GM23248 (cell line): ENCODE measurements at regions not wholly inside any gene's neighbourhood (a gene's known extent, or its start where the extent isn't known, plus 50 kb on each side); places are given as distances from the start of the nearest gene placed in this dataset. TPM values are rescaled to one million over a fixed set of nuclear protein-coding genes. Genes with fewer than 3 reads are reported as not detected.

Source experiments
- DNase-seq: peaks from one replicate; pipeline ENCODE4 v3.0.0-alpha.2; 2015
- H2AFZ ChIP-seq: fragments of 200-600 bp; sonication (generic); 2 replicates; pipeline ENCODE4 v1.6.1; 2016; ENCODE audit warnings: antibody characterized with exemption
- H3F3A ChIP-seq: fragments of 200-600 bp; sonication (generic); 2 replicates; pipeline ENCODE4 v1.6.1; 2016; ENCODE audit warnings: mild to moderate bottlenecking, antibody characterized with exemption, mixed run types; ENCODE audit not compliant: insufficient read depth
- H3K27ac ChIP-seq: fragments of 200-600 bp; sonication (generic); 2 replicates; pipeline ENCODE4 v1.5.1; 2016; ENCODE audit warnings: mild to moderate bottlenecking
- H3K27me3 ChIP-seq: fragments of 200-600 bp; sonication (generic); replicated peaks from 2 replicates; pipeline ENCODE4 v1.6.1; 2016; ENCODE audit warnings: mild to moderate bottlenecking; ENCODE audit not compliant: insufficient read depth
- H3K36me3 ChIP-seq: fragments of 200-600 bp; sonication (generic); 2 replicates; pipeline ENCODE4 v1.6.1; 2016; ENCODE audit warnings: low read depth, mild to moderate bottlenecking
- H3K4me1 ChIP-seq: fragments of 200-600 bp; sonication (generic); 2 replicates; pipeline ENCODE4 v1.6.1; 2016; ENCODE audit warnings: mild to moderate bottlenecking; ENCODE audit not compliant: insufficient read depth
- H3K4me2 ChIP-seq: fragments of 200-600 bp; sonication (generic); one replicate; pipeline ENCODE4 v1.6.1; 2016; ENCODE audit warnings: mild to moderate bottlenecking; ENCODE audit not compliant: unreplicated experiment
- H3K4me3 ChIP-seq: fragments of 200-600 bp; sonication (generic); 2 replicates; pipeline ENCODE4 v1.5.1; 2016; ENCODE audit warnings: mild to moderate bottlenecking
- H3K79me2 ChIP-seq: fragments of 200-600 bp; sonication (generic); 2 replicates; pipeline ENCODE4 v1.6.1; 2016; ENCODE audit warnings: mild to moderate bottlenecking; ENCODE audit not compliant: insufficient read depth
- H3K9ac ChIP-seq: fragments of 200-600 bp; sonication (generic); 2 replicates; pipeline ENCODE4 v1.6.1; 2016; ENCODE audit warnings: mild to moderate bottlenecking
- H3K9me2 ChIP-seq: fragments of 200-600 bp; sonication (generic); 2 replicates; pipeline ENCODE4 v1.6.1; 2016; ENCODE audit warnings: mixed run types, mild to moderate bottlenecking, moderate library complexity; ENCODE audit not compliant: insufficient read depth
- H3K9me3 ChIP-seq: fragments of 200-600 bp; sonication (generic); one replicate; pipeline ENCODE4 v1.6.1; 2017; ENCODE audit warnings: low read depth
- H4K20me1 ChIP-seq: fragments of 200-600 bp; sonication (generic); 2 replicates; pipeline ENCODE4 v1.6.0; 2016; ENCODE audit not compliant: insufficient read depth
- EZH2 ChIP-seq: fragments of 200-600 bp; sonication (generic); IDR thresholded peaks from 2 replicates; pipeline ENCODE4 v1.6.1; 2018; ENCODE audit warnings: antibody characterized with exemption, mild to moderate bottlenecking; ENCODE audit not compliant: insufficient read depth, poor library complexity, severe bottlenecking
- EZH2phosphoT487 ChIP-seq: fragments of 200-600 bp; sonication (generic); IDR thresholded peaks from 2 replicates; pipeline ENCODE4 v1.6.1; 2018; ENCODE audit warnings: antibody characterized with exemption, moderate library complexity, mild to moderate bottlenecking, low read depth; ENCODE audit not compliant: insufficient read depth
- WGBS, 2 experiments: methylation state at CpG; one replicate each; pipeline ENCODE4 v1.1.6; 2015 to 2017; ENCODE audit warnings: low lambda C conversion rate in 2 of 2, low coverage in 1 of 2; ENCODE audit errors: missing lambda C conversion rate in 2 of 2; 5-methylcytosine and 5-hydroxymethylcytosine counted together
- in situ Hi-C: fragments of 300-500 bp; cut with MboI; formaldehyde crosslinking; loops from 2 replicates; pipeline ENCODE4 v1.15.0; 2020
- small RNA-seq: library from RNA; depleted of rRNA; stranded (forward); fragments of <200 nt; gene quantifications from one replicate; pipeline ENCODE3, GENCODE V24; 2014; ENCODE audit warnings: low read depth, low replicate concordance

DNA sequence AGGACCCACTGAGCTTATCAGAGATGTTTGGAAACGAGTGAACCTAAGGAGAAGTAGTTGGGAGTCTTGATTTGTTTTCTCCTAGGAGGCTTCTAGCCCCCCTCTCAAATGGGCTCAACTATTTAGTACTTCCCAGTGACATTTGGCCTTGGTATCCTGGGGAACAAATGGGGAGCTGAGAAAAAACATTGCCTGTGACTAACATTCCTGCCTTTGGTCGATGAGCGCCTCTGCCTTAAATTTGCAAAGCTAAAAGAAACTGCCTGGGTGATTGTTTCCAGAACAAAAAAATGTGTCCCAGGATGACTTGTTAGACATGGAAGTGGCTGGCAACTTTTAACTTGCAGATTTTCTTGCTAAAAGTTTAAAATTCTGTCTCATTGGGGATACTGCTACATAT is 58.8 kb upstream of the IGFBP7 start:
- H3K4me1 ChIP-seq = peaks cover 4% of the 10 kb centered on the region; the same call in 1 of the 2 replicates
- no peak overlapping the region for H3K4me3 ChIP-seq
- DNase-seq = peak; percentile 25
- TF ChIP-seq EZH2phosphoT487 (no peak), EZH2 (no peak)
- no peak overlapping the region for H3K9ac ChIP-seq
- no peaks in the 10 kb centered on the region for H3F3A ChIP-seq
- in situ Hi-C loops = no loop called here
- WGBS, 2 experiments = 14 to 21% methylated on average over 3 of the region's 3 CpGs
- H4K20me1 ChIP-seq = no peaks in the 10 kb centered on the region
- H2AFZ ChIP-seq = no peak overlapping the region
- H3K79me2 ChIP-seq = no peaks in the 10 kb centered on the region
- H3K27ac ChIP-seq = no peak overlapping the region
- no peaks in the 10 kb centered on the region for H3K9me3 ChIP-seq
- H3K4me2 ChIP-seq = no peak overlapping the region
- H3K9me2 ChIP-seq = no peaks in the 10 kb centered on the region
- no peaks in the 10 kb centered on the region for H3K36me3 ChIP-seq
- peaks cover 27% of the 10 kb centered on the region; the same call in 1 of the 2 replicates for H3K27me3 ChIP-seq

- H3K4me1 ChIP-seq = peaks cover 2% of the 10 kb centered on the region
- in situ Hi-C loops = no loop called here
- H3K9ac ChIP-seq = peak overlapping the region; percentile 67
- H3K4me3 ChIP-seq = peak overlapping the region; percentile 81
- no peaks in the 10 kb centered on the region for H3K36me3 ChIP-seq
- peak; percentile 90 for DNase-seq
- H3K4me2 ChIP-seq = peak overlapping the region; percentile 99
- no peaks in the 10 kb centered on the region for H3K9me3 ChIP-seq
- H3F3A ChIP-seq = no peaks in the 10 kb centered on the region
- no peak overlapping the region for H3K27ac ChIP-seq
- H4K20me1 ChIP-seq = no peaks in the 10 kb centered on the region
- peaks cover 27% of the 10 kb centered on the region; the same call in 1 of the 2 replicates for H3K27me3 ChIP-seq
- H3K79me2 ChIP-seq = no peaks in the 10 kb centered on the region
- WGBS, 2 experiments = 2 to 3% methylated on average over 60 of the region's 61 CpGs
- peak overlapping the region; percentile 96 for H2AFZ ChIP-seq
- TF ChIP-seq EZH2 = no peak
- no peak for TF ChIP-seq EZH2phosphoT487
- no peaks in the 10 kb centered on the region for H3K9me2 ChIP-seq
These were observed 53.6 kb upstream of the IGFBP7 start for GRCh38 chr4:57163530-57164459.

- no peak for DNase-seq
- Histone ChIP-seq H3K4me2 (no peak overlapping the region), H3K36me3 (no peaks in the 10 kb centered on the region), H3K9me3 (no peaks in the 10 kb centered on the region), H2AFZ (no peak overlapping the region), H3K9me2 (no peaks in the 10 kb centered on the region), H3K27ac (no peak overlapping the region), H3K4me1 (no peaks in the 10 kb centered on the region; the same call in none of the 2 replicates), H4K20me1 (no peaks in the 10 kb centered on the region), H3K4me3 (no peak overlapping the region), H3K9ac (no peak overlapping the region), H3K79me2 (no peaks in the 10 kb centered on the region), H3K27me3 (0 out of 2 replicates have a peak, but pooled peaks cover 23% of the 10 kb centered on the region), H3F3A (no peaks in the 10 kb centered on the region)
- TF ChIP-seq EZH2 (no peak), EZH2phosphoT487 (no peak)
- in situ Hi-C loops = no loop called here
These were observed 52.4 kb upstream of the IGFBP7 start for GRCh38 chr4:57162499-57163019.

Small RNAs in the stretch of these regions (small RNA-seq; reads per million reads assigned to genes)
- gene SRIP1 = not detected
